Chondrocyte (in vitro differentiated cells): ENCODE measurements at regions not wholly inside any gene's neighbourhood (a gene's known extent, or its start where the extent isn't known, plus 50 kb on each side); places are given as distances from the start of the nearest gene placed in this dataset.

Experiments
- DNase-seq: peaks from one replicate; pipeline ENCODE4 v3.0.0; 2021; ENCODE audit warnings: mixed read lengths, low spot score
- H3K27ac Mint-ChIP-seq: one replicate; pipeline ENCODE4 v1.8.0; 2021; ENCODE audit warnings: mild to moderate bottlenecking, moderate library complexity, mixed read lengths; ENCODE audit not compliant: unreplicated experiment
- H3K27me3 Mint-ChIP-seq: 2 replicates; pipeline ENCODE4 v1.8.0; 2021; ENCODE audit warnings: low read depth, mixed read lengths
- H3K36me3 Mint-ChIP-seq: 2 replicates; pipeline ENCODE4 v1.8.0; 2021; ENCODE audit warnings: low read depth, mixed read lengths
- H3K4me1 Mint-ChIP-seq: 2 replicates; pipeline ENCODE4 v1.8.0; 2021; ENCODE audit warnings: low read depth, mild to moderate bottlenecking, mixed read lengths
- H3K4me3 Mint-ChIP-seq: one replicate; pipeline ENCODE4 v1.8.0; 2021; ENCODE audit warnings: mild to moderate bottlenecking, moderate library complexity, mixed read lengths; ENCODE audit not compliant: unreplicated experiment
- H3K9me3 Mint-ChIP-seq: 2 replicates; pipeline ENCODE4 v1.8.0; 2021; ENCODE audit warnings: low read depth, mixed read lengths
- TF ChIP-seq, protein P1 (sequence below): fragments of 200-600 bp; sonication (generic); IDR thresholded peaks from 2 replicates; pipeline ENCODE4 v1.5.0; 2021; ENCODE audit warnings: antibody characterized with exemption, mild to moderate bottlenecking, moderate library complexity

DNA sequence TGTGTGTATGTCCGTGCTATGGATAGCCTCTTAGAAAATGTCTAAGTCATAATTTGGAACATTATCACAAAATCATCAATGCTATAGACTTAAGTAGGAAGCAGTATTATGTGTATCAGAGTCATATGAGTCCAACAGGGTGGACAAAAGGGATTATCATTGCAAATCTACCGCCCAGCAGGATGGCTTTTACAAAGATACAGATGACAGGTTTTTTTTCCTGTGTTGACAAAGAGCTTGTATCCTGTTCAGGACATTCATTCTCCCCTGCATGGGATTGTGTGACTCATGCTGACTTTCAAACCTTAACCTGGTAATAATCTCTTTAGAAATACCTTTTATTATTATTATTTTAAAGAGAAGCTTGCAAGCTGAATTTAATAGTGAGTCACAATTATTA lies 310.3 kb upstream of the GNPDA2 start:
- Mint-ChIP-seq H3K27me3 (peaks cover 7% of the 10 kb centered on the region), H3K36me3 (no peaks in the 10 kb centered on the region), H3K4me3 (no peak overlapping the region), H3K9me3 (no peaks in the 10 kb centered on the region), H3K27ac (no peak overlapping the region), H3K4me1 (no peaks in the 10 kb centered on the region)
- TF ChIP-seq, protein P1, sequence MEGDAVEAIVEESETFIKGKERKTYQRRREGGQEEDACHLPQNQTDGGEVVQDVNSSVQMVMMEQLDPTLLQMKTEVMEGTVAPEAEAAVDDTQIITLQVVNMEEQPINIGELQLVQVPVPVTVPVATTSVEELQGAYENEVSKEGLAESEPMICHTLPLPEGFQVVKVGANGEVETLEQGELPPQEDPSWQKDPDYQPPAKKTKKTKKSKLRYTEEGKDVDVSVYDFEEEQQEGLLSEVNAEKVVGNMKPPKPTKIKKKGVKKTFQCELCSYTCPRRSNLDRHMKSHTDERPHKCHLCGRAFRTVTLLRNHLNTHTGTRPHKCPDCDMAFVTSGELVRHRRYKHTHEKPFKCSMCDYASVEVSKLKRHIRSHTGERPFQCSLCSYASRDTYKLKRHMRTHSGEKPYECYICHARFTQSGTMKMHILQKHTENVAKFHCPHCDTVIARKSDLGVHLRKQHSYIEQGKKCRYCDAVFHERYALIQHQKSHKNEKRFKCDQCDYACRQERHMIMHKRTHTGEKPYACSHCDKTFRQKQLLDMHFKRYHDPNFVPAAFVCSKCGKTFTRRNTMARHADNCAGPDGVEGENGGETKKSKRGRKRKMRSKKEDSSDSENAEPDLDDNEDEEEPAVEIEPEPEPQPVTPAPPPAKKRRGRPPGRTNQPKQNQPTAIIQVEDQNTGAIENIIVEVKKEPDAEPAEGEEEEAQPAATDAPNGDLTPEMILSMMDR = no peak
- no peak for DNase-seq

DNA sequence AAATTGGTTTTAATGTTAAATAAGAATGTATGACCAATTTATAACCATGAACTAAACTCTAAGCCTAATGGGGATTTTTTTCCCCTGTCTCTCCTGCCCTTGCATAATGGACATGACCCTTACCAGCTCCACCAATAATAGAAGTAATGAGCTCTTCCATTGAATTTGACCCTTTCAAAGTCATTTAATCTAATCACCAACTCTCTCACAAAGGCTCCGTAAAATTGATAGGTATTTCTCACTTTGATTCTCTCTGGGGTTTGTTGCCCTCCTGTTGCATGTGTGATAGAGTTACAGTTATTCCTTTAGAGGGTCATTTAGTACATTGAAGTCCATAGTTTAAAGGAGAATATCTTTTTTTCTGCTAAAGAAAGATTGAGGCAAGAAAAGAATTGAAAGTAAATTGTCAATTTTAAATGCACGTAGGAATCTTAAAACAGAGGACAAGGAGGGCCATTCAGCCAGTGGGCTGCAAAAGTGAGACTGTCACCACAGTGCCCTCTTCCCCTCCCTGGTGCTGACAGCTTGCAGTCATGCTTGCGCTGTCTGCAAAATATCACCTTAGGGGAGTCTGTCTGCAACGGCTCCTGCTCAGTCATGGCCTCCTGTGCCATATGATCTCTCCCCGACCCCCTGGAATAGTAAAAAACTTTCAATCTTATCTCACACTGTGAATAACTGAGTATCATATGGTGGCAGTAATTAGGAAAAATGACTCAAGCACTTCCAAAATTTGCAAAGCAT lies 307.5 kb upstream of the GNPDA2 start:
- DNase-seq = no peak
- TF ChIP-seq, protein P1 = no peak
- H3K27me3 Mint-ChIP-seq = peaks cover 3% of the 10 kb centered on the region
- no peak overlapping the region for H3K27ac Mint-ChIP-seq
- H3K4me1 Mint-ChIP-seq = no peaks in the 10 kb centered on the region
- H3K36me3 Mint-ChIP-seq = no peaks in the 10 kb centered on the region
- H3K9me3 Mint-ChIP-seq = peaks cover 8% of the 10 kb centered on the region
- H3K4me3 Mint-ChIP-seq = no peak overlapping the region

DNA sequence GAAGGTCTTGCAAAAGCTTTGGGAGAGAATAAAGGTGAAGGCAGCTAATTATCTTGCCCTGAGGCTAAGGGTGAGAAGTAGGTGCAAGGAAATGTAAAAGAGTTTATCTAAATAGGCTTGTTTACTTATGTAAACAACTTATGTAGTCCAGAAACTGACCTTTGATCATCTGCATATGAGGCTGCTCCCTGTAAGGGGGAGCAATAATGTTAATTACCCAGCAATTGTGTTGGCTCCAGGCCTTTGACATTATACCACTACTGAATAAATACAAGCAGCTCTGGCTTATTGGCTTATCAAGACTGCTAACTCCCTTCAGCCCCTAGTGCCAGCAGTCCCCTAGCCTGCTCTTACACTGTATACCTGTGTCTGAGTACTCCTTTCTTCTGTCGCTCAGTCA lies 303.7 kb upstream of the GNPDA2 start:
- Mint-ChIP-seq H3K36me3 (no peaks in the 10 kb centered on the region), H3K27ac (no peak overlapping the region), H3K4me1 (no peaks in the 10 kb centered on the region), H3K9me3 (peaks cover 12% of the 10 kb centered on the region), H3K4me3 (no peak overlapping the region), H3K27me3 (peaks cover 3% of the 10 kb centered on the region)
- no peak for DNase-seq
- TF ChIP-seq, protein P1 = no peak

DNA sequence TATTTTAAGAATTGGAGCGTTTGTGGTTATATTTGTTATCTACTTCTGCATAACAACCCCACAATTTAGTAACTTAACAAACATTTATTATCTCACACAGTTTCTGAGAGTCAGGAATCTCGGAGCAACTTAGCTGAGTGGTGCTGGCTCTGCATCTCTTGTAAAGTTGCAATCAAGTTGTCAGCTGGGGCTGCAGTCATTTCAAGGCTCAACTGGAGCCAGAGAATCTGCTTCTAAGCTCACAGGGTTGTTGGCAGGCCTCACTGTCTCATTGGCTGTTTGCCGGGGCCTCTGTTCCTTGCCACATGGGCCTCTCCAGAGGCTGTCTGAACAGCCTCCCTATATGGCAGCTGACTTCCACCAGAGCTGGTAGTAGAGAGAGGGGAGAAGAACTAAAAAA lies 281.2 kb upstream of the GNPDA2 start:
- DNase-seq = no peak
- no peaks in the 10 kb centered on the region for H3K27me3 Mint-ChIP-seq
- H3K36me3 Mint-ChIP-seq = no peaks in the 10 kb centered on the region
- no peak overlapping the region for H3K27ac Mint-ChIP-seq
- no peak overlapping the region for H3K4me3 Mint-ChIP-seq
- H3K9me3 Mint-ChIP-seq = peaks cover 4% of the 10 kb centered on the region
- no peaks in the 10 kb centered on the region for H3K4me1 Mint-ChIP-seq
- TF ChIP-seq, protein P1 = no peak

DNA sequence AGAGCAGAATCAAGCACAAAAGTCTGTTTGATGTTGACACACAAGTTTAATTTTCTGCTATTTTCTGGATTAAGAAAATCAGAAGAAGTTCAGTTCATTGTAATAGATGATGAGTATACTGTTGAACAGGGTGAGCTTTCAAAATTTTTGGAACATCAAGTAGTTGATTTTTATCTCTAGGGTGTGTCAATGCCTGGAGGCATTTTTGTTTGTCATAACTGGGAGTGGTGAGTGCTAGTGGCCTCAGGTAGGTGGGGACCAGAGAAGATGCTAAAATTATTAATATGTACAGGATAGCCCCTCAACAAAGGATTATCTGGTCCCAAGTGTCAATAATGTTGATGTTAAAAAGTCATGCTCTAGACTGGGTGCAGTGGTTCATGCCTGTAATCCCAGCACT lies 279.7 kb upstream of the GNPDA2 start:
- no peaks in the 10 kb centered on the region for H3K36me3 Mint-ChIP-seq
- H3K9me3 Mint-ChIP-seq = peaks cover 4% of the 10 kb centered on the region
- no peak for DNase-seq
- peaks cover 4% of the 10 kb centered on the region for H3K27me3 Mint-ChIP-seq
- no peak overlapping the region for H3K4me3 Mint-ChIP-seq
- H3K27ac Mint-ChIP-seq = no peak overlapping the region
- TF ChIP-seq, protein P1 = no peak
- no peaks in the 10 kb centered on the region for H3K4me1 Mint-ChIP-seq
